Gastroesophageal sphincter (tissue), 3 donors: ENCODE measurements at regions not wholly inside any gene's neighbourhood (a gene's known extent, or its start where the extent isn't known, plus 50 kb on each side); places are given as distances from the start of the nearest gene placed in this dataset.
"Not testable (repeated sequence)": the region's sequence is repeated elsewhere in the genome, so short reads cannot be mapped to it uniquely, and the experiment has no call there.

Experiments
- EP300 ChIP-seq: sonication (generic); formaldehyde crosslinking; IDR thresholded peaks from one replicate; pipeline ENCODE4 v1.6.1; 2017; ENCODE audit warnings: antibody characterized with exemption, mild to moderate bottlenecking
- POLR2AphosphoS5 ChIP-seq: sonication (generic); formaldehyde crosslinking; IDR thresholded peaks from one replicate; pipeline ENCODE4 v1.6.1; 2017; ENCODE audit warnings: antibody characterized with exemption
- TF ChIP-seq, protein P1 (sequence below), 4 experiments: fragments of 200-600 bp in 2 of 4; fragments of 450-650 bp in 2 of 4; sonication (generic) in 1 of 4; IDR thresholded peaks; one replicate each; pipeline ENCODE4 v1.5.1; 2017 to 2019; ENCODE audit warnings: antibody characterized with exemption in 4 of 4, mild to moderate bottlenecking in 2 of 4, moderate library complexity in 2 of 4

GRCh38 chr4:184277010-184277409 is 59.3 kb upstream of the ENPP6 start:
- TF ChIP-seq, protein P1, sequence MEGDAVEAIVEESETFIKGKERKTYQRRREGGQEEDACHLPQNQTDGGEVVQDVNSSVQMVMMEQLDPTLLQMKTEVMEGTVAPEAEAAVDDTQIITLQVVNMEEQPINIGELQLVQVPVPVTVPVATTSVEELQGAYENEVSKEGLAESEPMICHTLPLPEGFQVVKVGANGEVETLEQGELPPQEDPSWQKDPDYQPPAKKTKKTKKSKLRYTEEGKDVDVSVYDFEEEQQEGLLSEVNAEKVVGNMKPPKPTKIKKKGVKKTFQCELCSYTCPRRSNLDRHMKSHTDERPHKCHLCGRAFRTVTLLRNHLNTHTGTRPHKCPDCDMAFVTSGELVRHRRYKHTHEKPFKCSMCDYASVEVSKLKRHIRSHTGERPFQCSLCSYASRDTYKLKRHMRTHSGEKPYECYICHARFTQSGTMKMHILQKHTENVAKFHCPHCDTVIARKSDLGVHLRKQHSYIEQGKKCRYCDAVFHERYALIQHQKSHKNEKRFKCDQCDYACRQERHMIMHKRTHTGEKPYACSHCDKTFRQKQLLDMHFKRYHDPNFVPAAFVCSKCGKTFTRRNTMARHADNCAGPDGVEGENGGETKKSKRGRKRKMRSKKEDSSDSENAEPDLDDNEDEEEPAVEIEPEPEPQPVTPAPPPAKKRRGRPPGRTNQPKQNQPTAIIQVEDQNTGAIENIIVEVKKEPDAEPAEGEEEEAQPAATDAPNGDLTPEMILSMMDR (IDR thresholded peaks at IDR 0.05), result not testable (repeated sequence)
- not testable (repeated sequence) for TF ChIP-seq POLR2AphosphoS5, EP300
